SK-N-MC (cell line): ENCODE measurements at regions not wholly inside any gene's neighbourhood (a gene's known extent, or its start where the extent isn't known, plus 50 kb on each side); places are given as distances from the start of the nearest gene placed in this dataset.

Source experiments
- EZH2 ChIP-seq: fragments of 200-600 bp; sonication (generic); IDR thresholded peaks from one replicate; pipeline ENCODE4 v1.6.1; 2017; ENCODE audit warnings: antibody characterized with exemption
- POLR2AphosphoS5 ChIP-seq: IDR thresholded peaks from 2 replicates; pipeline ENCODE4 v1.6.1; 2012; ENCODE audit warnings: mild to moderate bottlenecking, low read depth, low read length, borderline replicate concordance

DNA sequence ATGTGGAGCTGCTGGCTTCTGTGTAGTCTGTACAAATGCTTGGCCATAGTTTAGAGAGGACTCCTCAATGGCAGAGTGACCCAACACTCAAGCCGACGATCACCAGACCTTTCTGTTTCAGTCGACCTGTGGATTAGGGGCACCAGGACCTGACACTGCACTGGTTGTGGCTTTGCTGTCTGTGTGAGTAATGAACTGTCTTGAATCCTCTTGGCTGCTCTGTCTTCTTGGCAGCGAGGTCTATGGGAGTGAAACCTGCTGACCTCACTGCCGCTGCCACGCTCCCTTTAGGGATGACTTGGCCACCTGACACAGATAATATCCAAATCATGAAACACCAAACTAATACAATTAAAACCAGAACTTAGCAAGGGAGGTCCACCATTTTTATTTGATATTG, 83.5 kb upstream of the C14orf180 start:
- TF ChIP-seq POLR2AphosphoS5 (no peak), EZH2 (no peak)
